A549 (cell line): ENCODE measurements at regions not wholly inside any gene's neighbourhood (a gene's known extent, or its start where the extent isn't known, plus 50 kb on each side); places are given as distances from the start of the nearest gene placed in this dataset.
A peak's percentile ranks its signal among the peaks of the same experiment; 100 is the strongest.

Experiments used
- ATAC-seq, 2 experiments: fragments of 200-7000 bp in 1 of 2; fragments of >200 bp in 1 of 2; cut with Nextera tagmentation in 1 of 2; cut with Tn5 transposase in 1 of 2; 3 replicates each; pipeline versions ENCODE4 v1.8.0 to v1.9.1; 2018 to 2020; ENCODE audit warnings: mild to moderate bottlenecking in 1 of 2, moderate library complexity in 1 of 2
- CTCF ChIA-PET: fragments of 300-600 bp; sonication (Branson Sonifier 250); formaldehyde crosslinking; extraction: SDS; loops from one replicate; lab custom pipeline; 2021; ENCODE audit warnings: antibody characterized with exemption, inconsistent platforms; lab: Yijun Ruan, JAX
- POLR2A ChIA-PET: fragments of 350-600 bp; formaldehyde crosslinking; extraction: SDS; loops from one replicate; lab custom pipeline; 2021; ENCODE audit warnings: antibody characterized with exemption, inconsistent platforms; lab: Yijun Ruan, JAX
- DNase-seq, 2 experiments: peaks; one replicate each; pipeline versions ENCODE4 v3.0.0 to v3.0.0-alpha.2; 2011 to 2016; ENCODE audit warnings: low read depth in 1 of 2, low spot score in 1 of 2
- FAIRE-seq: peaks from 2 replicates; lab custom pipeline; 2011; peaks lifted over from hg19 to GRCh38; lab: Jason Lieb, UNC
- H3K27ac ChIP-seq, 2 experiments: fragments of >200 bp; sonication (Bioruptor Twin); formaldehyde crosslinking; 3 replicates each; pipeline ENCODE4 v1.5.1; 2016 to 2017
- H3K4me1 ChIP-seq: fragments of >200 bp; sonication (Bioruptor Twin); formaldehyde crosslinking; 3 replicates; pipeline ENCODE4 v1.6.1; 2016
- H3K4me2 ChIP-seq: fragments of >200 bp; sonication (Bioruptor Twin); formaldehyde crosslinking; 3 replicates; pipeline ENCODE4 v1.6.1; 2016
- H3K4me3 ChIP-seq: fragments of >200 bp; sonication (Bioruptor Twin); formaldehyde crosslinking; 3 replicates; pipeline ENCODE4 v1.5.1; 2016
- H3K9me3 ChIP-seq: fragments of >200 bp; sonication (Bioruptor Twin); formaldehyde crosslinking; 3 replicates; pipeline ENCODE4 v1.6.1; 2016
- ATOH8 ChIP-seq: fragments of 250-450 bp; sonication (Bioruptor Pico); IDR thresholded peaks from 2 replicates; pipeline ENCODE4 v1.5.0; 2020; ENCODE audit warnings: low read depth, mild to moderate bottlenecking, moderate library complexity
- CBX2 ChIP-seq: fragments of 200-600 bp; sonication (generic); IDR thresholded peaks from 2 replicates; pipeline ENCODE4 v1.6.1; 2016; ENCODE audit warnings: low read depth, mild to moderate bottlenecking, borderline replicate concordance
- CHD2 ChIP-seq: fragments of 150-350 bp; IDR thresholded peaks from 2 replicates; pipeline ENCODE4 v1.6.1; 2014; ENCODE audit warnings: low read length; ENCODE audit not compliant: partially characterized antibody
- EP300 ChIP-seq, 2 experiments: fragments of >200 bp; sonication (Bioruptor Twin); formaldehyde crosslinking; IDR thresholded peaks; 2 replicates in 1 of 2; 3 replicates in 1 of 2; pipeline ENCODE4 v1.6.1; 2016 to 2017
- FOSL2 ChIP-seq, 2 experiments: fragments of 450-650 bp in 1 of 2; fragments of >200 bp in 1 of 2; sonication (Bioruptor Twin) in 1 of 2; formaldehyde crosslinking; IDR thresholded peaks; 2 replicates each; pipeline versions ENCODE4 v1.5.0 to v1.6.1; 2016 to 2020; ENCODE audit warnings: mild to moderate bottlenecking in 1 of 2, moderate library complexity in 1 of 2
- GATA3 ChIP-seq: IDR thresholded peaks from 2 replicates; pipeline ENCODE4 v1.6.1; 2012; ENCODE audit warnings: borderline replicate concordance
- HES2 ChIP-seq: fragments of >200 bp; sonication (Bioruptor Twin); formaldehyde crosslinking; IDR thresholded peaks from 2 replicates; pipeline ENCODE4 v1.6.1; 2016
- HEYL ChIP-seq: fragments of 250-450 bp; sonication (Bioruptor Pico); IDR thresholded peaks from 2 replicates; pipeline ENCODE4 v1.8.0; 2021; ENCODE audit warnings: mild to moderate bottlenecking, moderate library complexity
- HOXA7 ChIP-seq: fragments of 250-450 bp; sonication (Bioruptor Pico); IDR thresholded peaks from 2 replicates; pipeline ENCODE4 v1.5.0; 2020; ENCODE audit warnings: mild to moderate bottlenecking, moderate library complexity
- HOXB5 ChIP-seq: fragments of 250-450 bp; sonication (Bioruptor Pico); IDR thresholded peaks from 2 replicates; pipeline ENCODE4 v1.5.0; 2020; ENCODE audit warnings: mild to moderate bottlenecking, moderate library complexity
- JUN ChIP-seq, 2 experiments: fragments of >200 bp; sonication (Bioruptor Twin); formaldehyde crosslinking; IDR thresholded peaks; 2 replicates in 1 of 2; 3 replicates in 1 of 2; pipeline ENCODE4 v1.6.1; 2016 to 2017
- MAX ChIP-seq: IDR thresholded peaks from 2 replicates; pipeline ENCODE4 v1.6.1; 2012
- MYC ChIP-seq: IDR thresholded peaks from 2 replicates; pipeline ENCODE4 v1.6.1; 2012; ENCODE audit warnings: mild to moderate bottlenecking, inconsistent platforms, low read length, improper control_type of control experiment, borderline replicate concordance
- NR3C1 ChIP-seq: fragments of >200 bp; sonication (Bioruptor Twin); formaldehyde crosslinking; IDR thresholded peaks from 3 replicates; pipeline ENCODE4 v1.6.1; 2017
- PHF8 ChIP-seq: fragments of 200-600 bp; sonication (generic); IDR thresholded peaks from 2 replicates; pipeline ENCODE4 v1.6.1; 2016; ENCODE audit warnings: low read depth, mild to moderate bottlenecking, antibody characterized with exemption, moderate library complexity, borderline replicate concordance
- POLR2A ChIP-seq: IDR thresholded peaks from 2 replicates; pipeline ENCODE4 v1.6.1; 2012; ENCODE audit warnings: mild to moderate bottlenecking, low read length
- RCOR1 ChIP-seq: fragments of 150-350 bp; IDR thresholded peaks from 2 replicates; pipeline ENCODE4 v1.6.1; 2014; ENCODE audit warnings: antibody characterized with exemption, low read length, low read depth
- REST ChIP-seq: fragments of 200-600 bp; sonication (generic); IDR thresholded peaks from 2 replicates; pipeline ENCODE4 v1.6.1; 2016; ENCODE audit warnings: antibody characterized with exemption, mild to moderate bottlenecking, moderate library complexity
- RFX5 ChIP-seq: fragments of 450-650 bp; IDR thresholded peaks from 2 replicates; pipeline ENCODE4 v1.7.1; 2014; ENCODE audit warnings: antibody characterized with exemption, mild to moderate bottlenecking, moderate library complexity
- SREBF2 ChIP-seq: fragments of 450-650 bp; IDR thresholded peaks from 2 replicates; pipeline ENCODE4 v1.6.1; 2014; ENCODE audit warnings: mild to moderate bottlenecking, moderate library complexity
- USF2 ChIP-seq: fragments of 450-650 bp; IDR thresholded peaks from 2 replicates; pipeline ENCODE4 v1.6.1; 2014; ENCODE audit warnings: antibody characterized with exemption
- ZC3H11A ChIP-seq: fragments of 450-650 bp; IDR thresholded peaks from 2 replicates; pipeline ENCODE4 v1.6.1; 2014; ENCODE audit warnings: antibody characterized with exemption, mild to moderate bottlenecking
- ZNF302 ChIP-seq: fragments of 250-450 bp; sonication (Bioruptor Pico); IDR thresholded peaks from 2 replicates; pipeline ENCODE4 v1.9.0; 2021; ENCODE audit warnings: inconsistent platforms, mild to moderate bottlenecking, moderate library complexity
- WGBS: methylation state at CpG from one replicate; pipeline ENCODE4 v1.1.6; 2017; ENCODE audit errors: missing lambda C conversion rate; 5-methylcytosine and 5-hydroxymethylcytosine counted together

GRCh38 chr7:109694149-109695071 lies 1124.7 kb downstream of the DNAJB9 start:
- H3K4me2 ChIP-seq = no peak overlapping the region
- ChIA-PET POLR2A (no interaction called here), CTCF (no interaction called here)
- no peak for FAIRE-seq
- no peaks in the 10 kb centered on the region for H3K9me3 ChIP-seq
- WGBS = 15% methylated on average over 4 of the region's 4 CpGs
- TF ChIP-seq NR3C1 (no peak), MYC (no peak), ZC3H11A (no peak), GATA3 (no peak), EP300 (IDR thresholded peaks at IDR 0.05) (no peak), RFX5 (no peak), ZNF302 (CRISPR knock-in tag) (no peak), HOXB5 (no peak), JUN (IDR thresholded peaks at IDR 0.05) (no peak)
- TF ChIP-seq, all 56 proteins: peak for 0
- ATAC-seq = no peak
- H3K27ac ChIP-seq = no peak overlapping the region
- no peaks in the 10 kb centered on the region for H3K4me1 ChIP-seq
- no peak for DNase-seq
- H3K4me3 ChIP-seq = no peak overlapping the region

GRCh38 chr7:109695419-109695818 lies 1125.7 kb downstream of the DNAJB9 start:
- DNase-seq = no peak
- no peak for ATAC-seq
- no peak overlapping the region for H3K4me3 ChIP-seq
- peak; percentile 51 for FAIRE-seq
- CTCF ChIA-PET = no interaction called here
- H3K27ac ChIP-seq = no peak overlapping the region
- H3K4me1 ChIP-seq = no peaks in the 10 kb centered on the region
- POLR2A ChIA-PET = no interaction called here
- H3K9me3 ChIP-seq = no peaks in the 10 kb centered on the region
- TF ChIP-seq POLR2A (no peak), MAX (no peak), USF2 (no peak), HOXA7 (CRISPR knock-in tag) (no peak), SREBF2 (no peak), CBX2 (no peak), HES2 (no peak), JUN (IDR thresholded peaks at IDR 0.05) (no peak), MYC (no peak), FOSL2 (IDR thresholded peaks at IDR 0.05) (no peak), FOSL2 (CRISPR knock-in tag; IDR thresholded peaks at IDR 0.05) (no peak), GATA3 (no peak), RCOR1 (no peak), HEYL (CRISPR knock-in tag) (no peak), CHD2 (no peak), ATOH8 (CRISPR knock-in tag) (no peak), REST (no peak), PHF8 (no peak)
- TF ChIP-seq, all 56 proteins: peak for 0
- H3K4me2 ChIP-seq = no peak overlapping the region
